Panc1 (cell line): ENCODE measurements at regions not wholly inside any gene's neighbourhood (a gene's known extent, or its start where the extent isn't known, plus 50 kb on each side); places are given as distances from the start of the nearest gene placed in this dataset.
"Not testable (repeated sequence)": the region's sequence is repeated elsewhere in the genome, so short reads cannot be mapped to it uniquely, and the experiment has no call there.

Source experiments
- ATAC-seq: fragments of 200-7000 bp; cut with Tn5 transposase; 2 replicates; pipeline ENCODE4 v1.9.1; 2020; ENCODE audit warnings: mild to moderate bottlenecking, moderate library complexity
- BruUV-seq: library from RNA; stranded (reverse); fragments of 400-500 nt; replicated peaks from 2 replicates; lab custom pipeline; 2021; lab: Mats Ljungman, UMichigan
- CTCF ChIA-PET: fragments of 300-600 bp; sonication (Branson Sonifier 250); formaldehyde crosslinking; loops from one replicate; lab custom pipeline; 2022; ENCODE audit warnings: antibody characterized with exemption; lab: Charles Lee
- POLR2A ChIA-PET: fragments of 300-600 bp; sonication (Branson Sonifier 250); formaldehyde crosslinking; loops from one replicate; lab custom pipeline; 2022; ENCODE audit warnings: antibody characterized with exemption; lab: Charles Lee
- DNase-seq: peaks from one replicate; pipeline ENCODE4 v3.0.0-alpha.2; 2010; ENCODE audit warnings: low read depth, low spot score
- H3K27ac ChIP-seq: 2 replicates; pipeline ENCODE4 v1.5.1; 2011; ENCODE audit warnings: mild to moderate bottlenecking, low read length, inconsistent platforms
- H3K27me3 ChIP-seq: fragments of 200-500 bp; sonication (Bioruptor generic); 2 replicates; pipeline ENCODE4 v1.6.0; 2014; ENCODE audit warnings: low read length, inconsistent platforms; ENCODE audit not compliant: control insufficient read depth, insufficient read depth
- H3K36me3 ChIP-seq: fragments of 200-500 bp; sonication (Bioruptor generic); 2 replicates; pipeline ENCODE4 v1.5.1; 2014; ENCODE audit warnings: inconsistent platforms, mild to moderate bottlenecking, low read length, moderate library complexity; ENCODE audit not compliant: control insufficient read depth, insufficient read depth
- H3K4me1 ChIP-seq: 2 replicates; pipeline ENCODE4 v1.5.1; 2011; ENCODE audit warnings: inconsistent platforms, mild to moderate bottlenecking, low read length, moderate library complexity; ENCODE audit not compliant: control insufficient read depth, insufficient read depth
- H3K4me3 ChIP-seq, 2 experiments: 2 replicates each; pipeline ENCODE4 v1.5.1; 2011 to 2012; ENCODE audit warnings: low read depth in 2 of 2, low read length in 2 of 2, mild to moderate bottlenecking in 2 of 2, inconsistent platforms in 1 of 2, moderate library complexity in 1 of 2
- H3K9me3 ChIP-seq: fragments of 200-500 bp; sonication (Bioruptor generic); 2 replicates; pipeline ENCODE4 v1.5.1; 2014; ENCODE audit warnings: low read depth, mild to moderate bottlenecking, inconsistent platforms, low read length, moderate library complexity; ENCODE audit not compliant: control insufficient read depth, insufficient read depth
- POLR2AphosphoS5 ChIP-seq: IDR thresholded peaks from 2 replicates; pipeline ENCODE4 v1.6.1; 2012; ENCODE audit warnings: mild to moderate bottlenecking, low read depth, low read length, moderate library complexity
- SIN3A ChIP-seq: IDR thresholded peaks from 2 replicates; pipeline ENCODE4 v1.6.1; 2012; ENCODE audit warnings: low read depth, mild to moderate bottlenecking, low read length, moderate library complexity, borderline replicate concordance; ENCODE audit not compliant: insufficient read depth
- TCF7L2 ChIP-seq: IDR thresholded peaks from 2 replicates; pipeline ENCODE4 v1.6.1; 2011; ENCODE audit warnings: mild to moderate bottlenecking, low read depth, low read length, inconsistent platforms
- in situ Hi-C: cut with HindIII; loops from 2 replicates; pipeline ENCODE4 v1.10.0; 2016; ENCODE audit warnings: low sequenced_read_pairs, low pct_unique_long_range_greater_than_20kb
- intact Hi-C: fragments of 100-400 bp; cut with micrococcal nuclease; formaldehyde crosslinking; loops from one replicate; pipeline ENCODE4 v1.10.0; 2022; ENCODE audit not compliant: unreplicated experiment
- TF ChIP-seq, protein P1 (sequence below), 2 experiments: IDR thresholded peaks; 2 replicates each; pipeline ENCODE4 v1.6.1; 2011 to 2012; ENCODE audit warnings: low read depth in 2 of 2, control low read depth in 1 of 2, low read length in 1 of 2, mild to moderate bottlenecking in 1 of 2, moderate library complexity in 1 of 2; ENCODE audit not compliant: insufficient read depth in 1 of 2
- TF ChIP-seq, protein P2 (sequence below): fragments of 450-650 bp; IDR thresholded peaks from 2 replicates; pipeline ENCODE4 v1.5.1; 2017; ENCODE audit warnings: mild to moderate bottlenecking

DNA sequence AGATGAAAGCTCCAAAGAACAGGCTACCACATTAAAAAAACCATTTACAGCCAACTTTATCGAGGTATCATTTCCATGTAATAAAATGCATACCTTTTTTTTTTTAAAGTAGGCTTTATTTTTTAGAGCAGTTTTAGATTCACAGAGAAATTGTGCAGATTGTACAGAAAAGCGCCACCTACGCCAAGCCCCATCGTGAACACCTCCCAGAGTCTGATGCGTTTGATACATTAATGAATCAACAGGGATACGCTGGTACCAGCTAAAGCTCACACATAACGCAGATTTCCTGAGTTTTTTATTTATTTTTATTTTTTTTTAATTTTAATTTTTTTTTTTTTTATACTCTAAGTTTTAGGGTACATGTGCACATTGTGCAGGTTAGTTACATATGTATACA is 129.9 kb downstream of the KIF26A start:
- H3K4me1 ChIP-seq: no peaks in the 10 kb centered on the region
- H3K4me3 ChIP-seq: no peak overlapping the region
- ChIA-PET CTCF (no interaction called here), POLR2A (interaction anchor here (0.6 kb wide), 1 partner anchor 38 kb away, joined by 6 read pairs; no protein-coding TSS in a partner anchor)
- no peaks in the 10 kb centered on the region for H3K27me3 ChIP-seq
- in situ Hi-C loops: no loop called here
- H3K9me3 ChIP-seq: no peaks in the 10 kb centered on the region
- DNase-seq (no peak), ATAC-seq (no peak)
- no peaks in the 10 kb centered on the region for H3K36me3 ChIP-seq
- no peak for TF ChIP-seq SIN3A
- TF ChIP-seq, protein P1, sequence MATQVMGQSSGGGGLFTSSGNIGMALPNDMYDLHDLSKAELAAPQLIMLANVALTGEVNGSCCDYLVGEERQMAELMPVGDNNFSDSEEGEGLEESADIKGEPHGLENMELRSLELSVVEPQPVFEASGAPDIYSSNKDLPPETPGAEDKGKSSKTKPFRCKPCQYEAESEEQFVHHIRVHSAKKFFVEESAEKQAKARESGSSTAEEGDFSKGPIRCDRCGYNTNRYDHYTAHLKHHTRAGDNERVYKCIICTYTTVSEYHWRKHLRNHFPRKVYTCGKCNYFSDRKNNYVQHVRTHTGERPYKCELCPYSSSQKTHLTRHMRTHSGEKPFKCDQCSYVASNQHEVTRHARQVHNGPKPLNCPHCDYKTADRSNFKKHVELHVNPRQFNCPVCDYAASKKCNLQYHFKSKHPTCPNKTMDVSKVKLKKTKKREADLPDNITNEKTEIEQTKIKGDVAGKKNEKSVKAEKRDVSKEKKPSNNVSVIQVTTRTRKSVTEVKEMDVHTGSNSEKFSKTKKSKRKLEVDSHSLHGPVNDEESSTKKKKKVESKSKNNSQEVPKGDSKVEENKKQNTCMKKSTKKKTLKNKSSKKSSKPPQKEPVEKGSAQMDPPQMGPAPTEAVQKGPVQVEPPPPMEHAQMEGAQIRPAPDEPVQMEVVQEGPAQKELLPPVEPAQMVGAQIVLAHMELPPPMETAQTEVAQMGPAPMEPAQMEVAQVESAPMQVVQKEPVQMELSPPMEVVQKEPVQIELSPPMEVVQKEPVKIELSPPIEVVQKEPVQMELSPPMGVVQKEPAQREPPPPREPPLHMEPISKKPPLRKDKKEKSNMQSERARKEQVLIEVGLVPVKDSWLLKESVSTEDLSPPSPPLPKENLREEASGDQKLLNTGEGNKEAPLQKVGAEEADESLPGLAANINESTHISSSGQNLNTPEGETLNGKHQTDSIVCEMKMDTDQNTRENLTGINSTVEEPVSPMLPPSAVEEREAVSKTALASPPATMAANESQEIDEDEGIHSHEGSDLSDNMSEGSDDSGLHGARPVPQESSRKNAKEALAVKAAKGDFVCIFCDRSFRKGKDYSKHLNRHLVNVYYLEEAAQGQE (IDR thresholded peaks at IDR 0.05; ENCODE audit: insufficient read depth in 1 of 2, low read depth in 2 of 2, low read length in 1 of 2): no peak
- TF ChIP-seq, protein P2, sequence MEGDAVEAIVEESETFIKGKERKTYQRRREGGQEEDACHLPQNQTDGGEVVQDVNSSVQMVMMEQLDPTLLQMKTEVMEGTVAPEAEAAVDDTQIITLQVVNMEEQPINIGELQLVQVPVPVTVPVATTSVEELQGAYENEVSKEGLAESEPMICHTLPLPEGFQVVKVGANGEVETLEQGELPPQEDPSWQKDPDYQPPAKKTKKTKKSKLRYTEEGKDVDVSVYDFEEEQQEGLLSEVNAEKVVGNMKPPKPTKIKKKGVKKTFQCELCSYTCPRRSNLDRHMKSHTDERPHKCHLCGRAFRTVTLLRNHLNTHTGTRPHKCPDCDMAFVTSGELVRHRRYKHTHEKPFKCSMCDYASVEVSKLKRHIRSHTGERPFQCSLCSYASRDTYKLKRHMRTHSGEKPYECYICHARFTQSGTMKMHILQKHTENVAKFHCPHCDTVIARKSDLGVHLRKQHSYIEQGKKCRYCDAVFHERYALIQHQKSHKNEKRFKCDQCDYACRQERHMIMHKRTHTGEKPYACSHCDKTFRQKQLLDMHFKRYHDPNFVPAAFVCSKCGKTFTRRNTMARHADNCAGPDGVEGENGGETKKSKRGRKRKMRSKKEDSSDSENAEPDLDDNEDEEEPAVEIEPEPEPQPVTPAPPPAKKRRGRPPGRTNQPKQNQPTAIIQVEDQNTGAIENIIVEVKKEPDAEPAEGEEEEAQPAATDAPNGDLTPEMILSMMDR: no peak
- TF ChIP-seq TCF7L2: no peak
- no peak for TF ChIP-seq POLR2AphosphoS5
- intact Hi-C loops: no loop called here
- no peak overlapping the region for H3K27ac ChIP-seq
- BruUV-seq: no TSS peak

DNA sequence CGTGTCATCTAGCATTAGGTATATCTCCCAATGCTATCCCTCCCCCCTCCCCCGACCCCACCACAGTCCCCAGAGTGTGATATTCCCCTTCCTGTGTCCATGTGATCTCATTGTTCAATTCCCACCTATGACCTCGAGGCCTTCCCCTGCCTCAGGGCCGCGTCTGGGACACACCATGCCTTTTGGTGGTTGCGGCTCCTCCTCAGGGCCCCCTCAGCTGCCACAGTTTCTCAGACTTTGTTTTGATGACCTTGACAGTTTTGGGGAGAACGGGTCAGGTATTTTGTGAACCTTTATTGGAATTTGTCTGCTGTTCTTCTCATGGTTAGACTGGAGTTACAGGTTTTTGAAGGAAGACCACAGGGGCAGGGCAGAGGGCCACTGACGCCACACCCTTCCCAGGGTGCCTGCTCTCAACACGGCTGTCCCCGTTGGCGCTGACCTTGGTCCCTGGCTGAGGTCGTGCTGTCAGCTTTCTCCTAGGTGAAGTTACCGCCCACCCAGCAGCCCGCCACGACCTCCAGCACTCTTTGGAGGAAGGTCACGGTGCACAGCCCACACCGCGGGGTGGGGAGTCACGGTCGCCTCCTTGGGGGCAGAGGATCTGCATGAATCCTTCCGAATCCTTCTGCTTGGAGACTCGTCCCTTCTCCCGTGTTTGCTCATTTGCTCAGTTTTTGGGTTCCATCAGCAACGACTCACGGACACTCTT is 130.5 kb downstream of the KIF26A start:
- H3K27me3 ChIP-seq: no peaks in the 10 kb centered on the region; the same call in 1 of the 2 replicates
- no TSS peak for BruUV-seq
- TF ChIP-seq, protein P2: no peak
- TF ChIP-seq, protein P1 (IDR thresholded peaks at IDR 0.05; ENCODE audit: insufficient read depth in 1 of 2, low read depth in 2 of 2, low read length in 1 of 2): no peak
- TF ChIP-seq SIN3A: no peak
- no peak for TF ChIP-seq POLR2AphosphoS5
- no peak for TF ChIP-seq TCF7L2
- CTCF ChIA-PET: no interaction called here
- H3K9me3 ChIP-seq: no peaks in the 10 kb centered on the region
- no peak overlapping the region for H3K27ac ChIP-seq
- POLR2A ChIA-PET: no interaction called here
- intact Hi-C loops: no loop called here
- no peak for ATAC-seq
- H3K4me1 ChIP-seq: no peaks in the 10 kb centered on the region
- no peak overlapping the region for H3K4me3 ChIP-seq
- H3K36me3 ChIP-seq: no peaks in the 10 kb centered on the region
- DNase-seq: no peak
- in situ Hi-C loops: no loop called here

DNA sequence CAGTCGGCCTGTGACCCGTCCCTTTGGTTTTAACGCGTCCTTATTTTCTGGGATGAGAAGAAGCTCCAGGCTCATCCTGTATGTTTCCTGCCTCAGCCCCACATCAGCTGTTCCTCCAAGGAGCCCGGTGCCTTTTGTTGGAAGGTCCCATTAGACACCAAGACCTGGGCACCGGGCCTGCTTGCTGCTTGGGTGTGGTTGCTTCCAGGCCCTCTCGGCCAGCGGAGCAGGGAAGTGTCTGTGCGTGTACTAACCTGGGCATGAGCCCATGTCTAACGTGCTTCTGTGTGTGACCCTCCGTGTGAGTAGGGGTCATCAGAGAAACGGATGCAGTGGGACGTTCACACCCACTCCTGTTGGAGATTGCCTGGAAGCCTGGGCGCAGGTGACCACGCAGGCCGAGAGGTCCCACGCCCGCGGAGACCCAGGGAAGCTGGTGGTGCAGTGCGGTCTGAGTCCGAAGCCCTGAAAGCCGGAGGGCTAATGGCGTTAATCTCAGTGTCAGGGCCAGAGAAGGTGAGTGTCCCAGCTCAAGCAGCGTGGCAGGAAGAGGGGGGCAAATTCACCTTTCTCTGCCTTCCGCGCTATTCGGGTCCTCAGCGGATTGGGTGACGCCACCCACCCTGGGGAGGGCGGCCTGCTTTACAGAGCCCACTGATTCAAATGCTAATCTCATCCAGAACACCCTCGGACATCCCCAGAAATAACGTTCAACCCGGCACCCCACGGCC is 131.3 kb downstream of the KIF26A start:
- in situ Hi-C loops, H3K36me3 ChIP-seq, H3K9me3 ChIP-seq, H3K4me1 ChIP-seq, intact Hi-C loops, H3K4me3 ChIP-seq, DNase-seq, BruUV-seq, ATAC-seq, POLR2A ChIA-PET, H3K27ac ChIP-seq, H3K27me3 ChIP-seq, CTCF ChIA-PET: not testable (repeated sequence)
